ENCODE measurements at regions not wholly inside any gene's neighbourhood (a gene's known extent, or its start where the extent isn't known, plus 50 kb on each side); places are given as distances from the start of the nearest gene placed in this dataset.
A peak's percentile ranks its signal among the peaks of the same experiment; 100 is the strongest.

DNA sequence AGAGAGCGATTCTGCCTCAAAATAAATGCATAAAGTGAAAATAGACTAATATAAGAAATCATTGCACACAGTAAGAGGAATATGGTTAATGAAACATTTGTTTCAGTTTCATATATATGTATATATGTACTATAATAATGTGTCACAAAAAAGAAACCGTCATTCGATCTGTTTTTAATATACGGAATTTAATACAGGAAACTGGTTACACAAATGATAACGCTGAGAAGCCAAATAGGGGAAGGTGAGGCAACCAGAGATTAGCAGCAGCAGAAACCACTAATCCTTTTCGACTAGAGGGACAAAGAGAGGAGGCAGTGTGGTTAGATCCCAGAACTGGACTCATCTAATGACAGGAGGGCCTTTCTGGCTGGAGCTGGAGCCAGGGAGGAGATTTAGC lies 64.2 kb upstream of the GREB1L start:
- TF ChIP-seq, protein P1, sequence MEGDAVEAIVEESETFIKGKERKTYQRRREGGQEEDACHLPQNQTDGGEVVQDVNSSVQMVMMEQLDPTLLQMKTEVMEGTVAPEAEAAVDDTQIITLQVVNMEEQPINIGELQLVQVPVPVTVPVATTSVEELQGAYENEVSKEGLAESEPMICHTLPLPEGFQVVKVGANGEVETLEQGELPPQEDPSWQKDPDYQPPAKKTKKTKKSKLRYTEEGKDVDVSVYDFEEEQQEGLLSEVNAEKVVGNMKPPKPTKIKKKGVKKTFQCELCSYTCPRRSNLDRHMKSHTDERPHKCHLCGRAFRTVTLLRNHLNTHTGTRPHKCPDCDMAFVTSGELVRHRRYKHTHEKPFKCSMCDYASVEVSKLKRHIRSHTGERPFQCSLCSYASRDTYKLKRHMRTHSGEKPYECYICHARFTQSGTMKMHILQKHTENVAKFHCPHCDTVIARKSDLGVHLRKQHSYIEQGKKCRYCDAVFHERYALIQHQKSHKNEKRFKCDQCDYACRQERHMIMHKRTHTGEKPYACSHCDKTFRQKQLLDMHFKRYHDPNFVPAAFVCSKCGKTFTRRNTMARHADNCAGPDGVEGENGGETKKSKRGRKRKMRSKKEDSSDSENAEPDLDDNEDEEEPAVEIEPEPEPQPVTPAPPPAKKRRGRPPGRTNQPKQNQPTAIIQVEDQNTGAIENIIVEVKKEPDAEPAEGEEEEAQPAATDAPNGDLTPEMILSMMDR (IDR thresholded peaks at IDR 0.05; ENCODE audit: insufficient read depth, low read length, poor library complexity, severe bottlenecking) = no peak
- Histone ChIP-seq H3K36me3 (ENCODE audit: control insufficient read depth, insufficient read depth, low read length) (no peaks in the 10 kb centered on the region), H3K4me3 (ENCODE audit: low read depth, low read length) (no peak overlapping the region), H3K27me3 (ENCODE audit: control insufficient read depth, insufficient read depth, low read length) (no peaks in the 10 kb centered on the region)
- no peak for DNase-seq (ENCODE audit: low read depth)

DNA sequence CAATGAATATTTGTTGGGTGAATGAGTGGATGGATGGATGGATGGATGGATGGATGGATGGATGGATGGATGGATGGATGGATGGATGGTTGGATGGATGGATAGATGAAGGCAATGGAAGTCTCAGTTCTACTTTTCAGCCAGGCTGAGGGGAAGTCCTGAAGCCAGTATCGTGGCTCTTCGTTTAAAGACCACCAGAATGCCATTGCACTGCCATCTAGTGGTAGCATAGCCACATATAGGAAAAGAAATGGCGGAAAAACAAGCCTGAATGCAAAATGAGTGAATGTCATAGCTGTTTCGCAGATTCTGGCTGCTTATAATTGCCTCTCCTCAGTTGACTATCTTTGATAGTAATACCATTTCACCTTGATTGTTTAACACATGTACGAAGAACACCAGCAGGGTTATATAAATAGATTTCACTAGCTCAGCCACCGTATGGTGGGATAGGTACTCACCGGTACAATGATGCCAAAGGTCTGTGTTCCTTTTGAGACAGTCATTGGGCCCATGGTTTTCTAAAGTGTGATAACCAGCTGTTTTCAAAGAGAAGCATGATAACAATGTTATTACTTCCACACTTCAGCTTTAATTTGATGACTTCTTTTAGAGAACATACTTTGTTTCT lies 62.3 kb upstream of the GREB1L start:
- TF ChIP-seq, protein P1 (IDR thresholded peaks at IDR 0.05; ENCODE audit: insufficient read depth, low read length, poor library complexity, severe bottlenecking) = peak; percentile 79
- no peaks in the 10 kb centered on the region for H3K36me3 ChIP-seq (ENCODE audit: control insufficient read depth, insufficient read depth, low read length)
- no peak overlapping the region for H3K4me3 ChIP-seq (ENCODE audit: low read depth, low read length)
- H3K27me3 ChIP-seq (ENCODE audit: control insufficient read depth, insufficient read depth, low read length) = no peaks in the 10 kb centered on the region
- no peak for DNase-seq (ENCODE audit: low read depth)

DNA sequence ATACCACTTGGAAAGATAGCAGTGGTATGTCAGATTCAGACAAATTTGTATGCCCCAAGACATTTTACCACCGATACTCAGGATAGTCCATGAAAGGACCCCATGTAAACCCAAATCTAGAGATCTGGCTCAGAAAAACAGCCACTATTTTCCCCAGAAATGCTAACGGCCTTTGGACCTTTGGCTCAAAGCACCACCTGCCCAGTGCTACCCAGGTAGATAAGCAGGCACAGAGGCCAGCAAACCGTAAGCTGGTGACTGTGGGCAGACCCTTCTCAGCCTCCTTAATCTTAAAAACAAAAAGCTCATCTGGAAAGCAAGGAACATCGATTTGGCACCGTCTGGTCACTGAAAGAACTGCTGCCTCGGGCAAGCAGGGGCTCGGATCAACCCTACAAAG lies 61.4 kb upstream of the GREB1L start:
- H3K36me3 ChIP-seq (ENCODE audit: control insufficient read depth, insufficient read depth, low read length) = no peaks in the 10 kb centered on the region

DNA sequence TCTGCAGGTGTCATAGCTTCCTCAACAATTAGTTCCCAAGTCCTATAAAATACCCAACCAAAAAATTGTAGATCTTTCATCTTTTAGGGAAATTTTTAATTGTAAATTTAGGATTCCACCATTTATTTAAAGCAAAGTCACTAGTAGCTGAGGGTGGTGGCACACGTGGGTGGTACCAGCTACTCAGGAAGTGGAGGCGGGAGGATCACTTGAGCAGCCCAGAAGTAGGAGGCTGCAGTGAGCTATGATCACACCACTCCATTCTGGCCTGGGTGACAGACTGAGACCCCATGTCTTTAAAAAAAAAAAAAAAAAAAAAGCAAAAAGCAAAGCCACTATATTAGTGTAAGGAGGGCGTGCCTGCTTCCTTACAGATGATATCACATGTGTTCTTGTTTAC lies 60.3 kb upstream of the GREB1L start:
- H3K4me3 ChIP-seq (ENCODE audit: low read depth, low read length) = no peak overlapping the region
- no peak for DNase-seq (ENCODE audit: low read depth)
- H3K27me3 ChIP-seq (ENCODE audit: control insufficient read depth, insufficient read depth, low read length) = no peaks in the 10 kb centered on the region

More for the DNA sequence above, 61.4 kb upstream of the GREB1L start:
- TF ChIP-seq, protein P1 (IDR thresholded peaks at IDR 0.05; ENCODE audit: insufficient read depth, low read length, poor library complexity, severe bottlenecking) = no peak
- Histone ChIP-seq H3K27me3 (ENCODE audit: control insufficient read depth, insufficient read depth, low read length) (no peaks in the 10 kb centered on the region), H3K4me3 (ENCODE audit: low read depth, low read length) (no peak overlapping the region)
- no peak for DNase-seq (ENCODE audit: low read depth)

DNA sequence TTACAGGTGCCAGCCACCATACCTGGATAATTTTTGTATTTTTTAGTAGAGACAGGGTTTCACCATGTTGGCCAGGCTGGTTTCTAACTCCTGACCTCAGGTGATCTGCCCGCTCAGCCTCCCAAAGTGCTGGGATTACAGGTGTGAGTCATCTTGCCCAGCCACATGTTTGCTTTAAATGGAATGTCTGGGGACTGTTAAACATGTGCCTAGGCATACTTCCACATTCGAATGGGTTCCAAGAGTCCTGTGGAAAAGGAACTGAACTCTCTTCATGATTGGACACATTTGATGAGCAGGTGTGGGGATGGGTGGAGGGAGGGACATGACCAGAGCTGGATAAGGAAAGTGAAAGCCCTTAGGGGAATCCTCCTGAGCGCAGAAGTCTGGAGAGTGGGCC lies 58.4 kb upstream of the GREB1L start:
- Histone ChIP-seq H3K4me3 (ENCODE audit: low read depth, low read length) (no peak overlapping the region), H3K27me3 (ENCODE audit: control insufficient read depth, insufficient read depth, low read length) (no peaks in the 10 kb centered on the region), H3K36me3 (ENCODE audit: control insufficient read depth, insufficient read depth, low read length) (no peaks in the 10 kb centered on the region)
- no peak for DNase-seq (ENCODE audit: low read depth)
- TF ChIP-seq, protein P1 (IDR thresholded peaks at IDR 0.05; ENCODE audit: insufficient read depth, low read length, poor library complexity, severe bottlenecking) = no peak

More for the DNA sequence above, 60.3 kb upstream of the GREB1L start:
- TF ChIP-seq, protein P1 (IDR thresholded peaks at IDR 0.05; ENCODE audit: insufficient read depth, low read length, poor library complexity, severe bottlenecking) = no peak
- no peaks in the 10 kb centered on the region for H3K36me3 ChIP-seq (ENCODE audit: control insufficient read depth, insufficient read depth, low read length)

DNA sequence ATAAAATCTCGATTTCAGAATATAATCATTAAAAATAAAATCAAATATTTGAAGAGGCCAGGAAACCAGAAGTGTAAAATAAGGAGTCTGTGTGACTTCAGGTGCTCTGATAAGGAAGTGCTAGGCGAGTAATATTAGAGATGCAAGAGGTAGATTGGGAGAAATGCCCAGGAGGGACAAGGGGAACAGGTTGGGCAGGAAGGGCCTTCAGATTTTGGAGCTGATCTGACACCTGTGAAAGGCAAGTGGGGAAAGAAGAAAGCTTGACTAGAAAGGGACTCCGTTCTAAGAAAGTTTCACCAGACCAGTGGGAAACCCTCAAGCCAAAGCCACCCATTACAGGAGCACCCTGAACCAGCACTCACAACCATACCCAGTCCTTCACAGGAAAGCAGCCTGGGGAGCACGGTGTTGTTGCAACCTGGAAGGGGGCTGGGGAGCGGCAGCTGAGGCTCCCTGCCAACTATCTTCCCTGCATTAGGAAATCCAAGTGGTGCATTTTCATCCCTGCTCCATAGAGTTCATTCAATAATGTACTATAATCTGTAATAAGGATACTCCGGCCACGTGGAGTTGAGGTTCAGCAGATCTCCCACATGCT lies 57.5 kb upstream of the GREB1L start:
- Histone ChIP-seq H3K27me3 (ENCODE audit: control insufficient read depth, insufficient read depth, low read length) (no peaks in the 10 kb centered on the region), H3K36me3 (ENCODE audit: control insufficient read depth, insufficient read depth, low read length) (no peaks in the 10 kb centered on the region), H3K4me3 (ENCODE audit: low read depth, low read length) (no peak overlapping the region)
- TF ChIP-seq, protein P1 (IDR thresholded peaks at IDR 0.05; ENCODE audit: insufficient read depth, low read length, poor library complexity, severe bottlenecking) = no peak
- DNase-seq (ENCODE audit: low read depth) = no peak

All from kidney epithelial cell (primary cell).